ENCODE measurements at regions not wholly inside any gene's neighbourhood (a gene's known extent, or its start where the extent isn't known, plus 50 kb on each side); places are given as distances from the start of the nearest gene placed in this dataset.
A peak's percentile ranks its signal among the peaks of the same experiment; 100 is the strongest.

DNA sequence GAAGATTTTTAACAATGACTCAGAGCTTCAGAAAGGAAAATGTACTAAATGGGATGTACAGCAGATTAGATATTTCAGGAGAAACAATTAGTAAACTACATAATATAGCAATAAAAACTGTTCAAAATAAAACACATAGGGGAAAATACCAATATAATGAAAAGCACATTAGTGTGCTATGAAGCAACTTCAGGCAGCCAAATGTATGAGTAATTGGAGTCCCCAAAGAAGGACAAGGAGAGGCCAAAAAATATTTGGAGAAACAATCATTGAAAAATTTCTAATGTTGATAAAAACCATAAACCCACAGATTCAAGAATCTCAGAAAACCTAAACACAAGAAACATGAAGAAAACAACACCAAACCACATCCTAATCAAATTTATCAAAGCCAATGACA is 129.3 kb upstream of the CHRDL1 start:
- DNase-seq = no peak
- intact Hi-C loops (cut with DNase I) = no loop called here
- no peak for ATAC-seq
- TF ChIP-seq, protein P1, sequence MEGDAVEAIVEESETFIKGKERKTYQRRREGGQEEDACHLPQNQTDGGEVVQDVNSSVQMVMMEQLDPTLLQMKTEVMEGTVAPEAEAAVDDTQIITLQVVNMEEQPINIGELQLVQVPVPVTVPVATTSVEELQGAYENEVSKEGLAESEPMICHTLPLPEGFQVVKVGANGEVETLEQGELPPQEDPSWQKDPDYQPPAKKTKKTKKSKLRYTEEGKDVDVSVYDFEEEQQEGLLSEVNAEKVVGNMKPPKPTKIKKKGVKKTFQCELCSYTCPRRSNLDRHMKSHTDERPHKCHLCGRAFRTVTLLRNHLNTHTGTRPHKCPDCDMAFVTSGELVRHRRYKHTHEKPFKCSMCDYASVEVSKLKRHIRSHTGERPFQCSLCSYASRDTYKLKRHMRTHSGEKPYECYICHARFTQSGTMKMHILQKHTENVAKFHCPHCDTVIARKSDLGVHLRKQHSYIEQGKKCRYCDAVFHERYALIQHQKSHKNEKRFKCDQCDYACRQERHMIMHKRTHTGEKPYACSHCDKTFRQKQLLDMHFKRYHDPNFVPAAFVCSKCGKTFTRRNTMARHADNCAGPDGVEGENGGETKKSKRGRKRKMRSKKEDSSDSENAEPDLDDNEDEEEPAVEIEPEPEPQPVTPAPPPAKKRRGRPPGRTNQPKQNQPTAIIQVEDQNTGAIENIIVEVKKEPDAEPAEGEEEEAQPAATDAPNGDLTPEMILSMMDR (IDR thresholded peaks at IDR 0.05) = no peak
- TF ChIP-seq POLR2A (IDR thresholded peaks at IDR 0.05) = no peak
- no peak overlapping the region for H3K27ac ChIP-seq
- no peak overlapping the region for H3K4me3 ChIP-seq
- H3K4me1 ChIP-seq = no peaks in the 10 kb centered on the region
- H3K36me3 ChIP-seq = no peaks in the 10 kb centered on the region
- peaks cover 0 to 25% (median 0%) of the 10 kb centered on the region in 9 donors for H3K27me3 ChIP-seq
- peaks cover 0 to 4% (median 0%) of the 10 kb centered on the region in 12 donors for H3K9me3 ChIP-seq

DNA sequence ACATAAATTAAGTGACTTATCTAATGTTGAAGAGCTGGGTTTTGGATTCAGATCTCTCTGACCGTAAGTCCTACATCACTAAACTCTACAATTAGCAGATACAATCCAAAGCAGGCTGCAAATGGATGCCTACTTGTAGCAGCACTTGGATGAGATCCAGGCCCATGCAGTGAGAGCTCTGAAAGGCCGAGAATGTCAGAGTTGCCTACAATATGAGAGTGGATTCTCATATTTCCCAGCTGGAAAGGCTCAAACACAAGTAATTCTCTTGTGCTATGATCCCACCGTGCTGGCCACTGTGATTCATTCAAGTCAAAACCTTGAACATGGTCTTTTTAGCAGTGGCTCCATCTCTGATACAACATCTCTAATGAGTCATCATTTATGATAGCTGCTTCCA is 125.4 kb upstream of the CHRDL1 start:
- Histone ChIP-seq H3K27ac (no peak overlapping the region), H3K4me3 (no peak overlapping the region), H3K36me3 (no peaks in the 10 kb centered on the region), H3K9me3 (no peaks in the 10 kb centered on the region), H3K27me3 (peaks cover 0 to 25% (median 0%) of the 10 kb centered on the region in 9 donors), H3K4me1 (no peaks in the 10 kb centered on the region)
- WGBS, 4 donors = 47 to 63% (median 60%) methylated on average over 3 of the region's 3 CpGs
- intact Hi-C loops (cut with DNase I) = no loop called here
- DNase-seq = no peak
- no peak for TF ChIP-seq POLR2A (IDR thresholded peaks at IDR 0.05)
- TF ChIP-seq, protein P1 (IDR thresholded peaks at IDR 0.05) = no peak
- ATAC-seq = no peak

DNA sequence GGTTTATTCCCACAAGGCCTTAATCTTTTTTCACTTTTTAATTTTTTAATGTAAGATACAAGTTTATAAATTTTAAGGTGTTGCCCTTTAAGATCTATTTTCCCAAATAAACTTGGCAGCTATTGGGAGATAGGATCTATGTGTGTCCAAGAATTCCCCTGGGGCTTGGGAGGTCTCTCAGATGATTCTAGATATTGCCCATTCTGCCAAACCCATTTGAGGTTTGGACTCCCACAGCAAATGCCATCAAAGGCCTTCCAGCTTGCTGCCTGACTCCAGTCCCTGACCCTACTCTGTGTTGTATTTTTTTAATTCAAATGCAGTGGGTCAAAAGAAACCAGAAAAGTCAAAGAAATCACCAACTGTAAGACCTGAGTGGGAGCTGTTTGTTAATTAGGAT is 120.0 kb upstream of the CHRDL1 start:
- ATAC-seq = no peak
- intact Hi-C loops (cut with DNase I) = no loop called here
- Histone ChIP-seq H3K4me3 (no peak overlapping the region), H3K27me3 (no peaks in the 10 kb centered on the region), H3K36me3 (no peaks in the 10 kb centered on the region), H3K4me1 (no peaks in the 10 kb centered on the region), H3K9me3 (no peaks in the 10 kb centered on the region), H3K27ac (no peak overlapping the region)
- DNase-seq = no peak
- no peak for TF ChIP-seq POLR2A (IDR thresholded peaks at IDR 0.05)
- TF ChIP-seq, protein P1 (IDR thresholded peaks at IDR 0.05) = no peak

DNA sequence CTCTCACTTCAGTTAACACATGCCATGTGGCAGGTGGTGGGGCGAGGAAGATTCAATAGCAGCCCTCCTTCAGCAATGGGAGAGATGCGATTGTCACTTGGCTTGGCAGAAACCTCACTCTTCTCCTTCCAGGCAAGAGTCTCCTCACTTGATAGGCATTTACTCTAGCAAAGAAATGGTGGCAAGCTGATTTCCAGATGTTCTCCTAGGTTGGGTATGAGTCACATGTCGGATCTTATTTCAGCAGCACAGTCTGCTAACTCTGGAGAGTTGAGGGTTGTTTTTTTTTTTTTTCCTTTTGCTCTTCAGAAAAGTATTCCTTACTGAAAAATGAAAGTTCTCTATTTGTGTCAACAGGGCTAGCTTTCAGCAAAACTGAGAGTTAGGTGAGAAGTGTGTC is 119.5 kb upstream of the CHRDL1 start:
- ATAC-seq = peak in 1 of 4 donors; percentile 62
- Histone ChIP-seq H3K36me3 (no peaks in the 10 kb centered on the region), H3K9me3 (no peaks in the 10 kb centered on the region), H3K4me3 (no peak overlapping the region), H3K27ac (no peak overlapping the region), H3K27me3 (no peaks in the 10 kb centered on the region), H3K4me1 (no peaks in the 10 kb centered on the region)
- TF ChIP-seq POLR2A (IDR thresholded peaks at IDR 0.05) = no peak
- TF ChIP-seq, protein P1 (IDR thresholded peaks at IDR 0.05) = no peak
- intact Hi-C loops (cut with DNase I) = no loop called here
- WGBS, 4 donors = 36 to 63% (median 51%) methylated on average over 3 of the region's 3 CpGs
- no peak for DNase-seq
